Tibial artery (tissue), 4 donors: ENCODE measurements at regions not wholly inside any gene's neighbourhood (a gene's known extent, or its start where the extent isn't known, plus 50 kb on each side); places are given as distances from the start of the nearest gene placed in this dataset.

ENCODE experiments used
- DNase-seq, 2 donors: peaks; one replicate each; pipeline ENCODE4 v3.0.0-alpha.2; 2019
- H3K27ac ChIP-seq, 2 donors: fragments of 200-600 bp; sonication (generic) in 1 of 2; 1 replicate in 1 of 2; 2 replicates in 1 of 2; pipeline ENCODE4 v1.5.1; 2018 to 2019; ENCODE audit warnings: mild to moderate bottlenecking in 1 of 2
- H3K27me3 ChIP-seq, 2 donors: fragments of 200-600 bp; sonication (generic) in 1 of 2; one replicate each; pipeline versions ENCODE4 v1.5.1 to v1.6.0; 2016 to 2019
- H3K36me3 ChIP-seq, 3 donors: fragments of 200-600 bp; sonication (generic) in 2 of 3; one replicate each; pipeline ENCODE4 v1.5.1; 2016 to 2019; ENCODE audit warnings: mild to moderate bottlenecking in 2 of 3
- H3K4me1 ChIP-seq, 4 donors: fragments of 200-600 bp; sonication (generic) in 2 of 4; 1 replicate in 3 of 4; 2 replicates in 1 of 4; pipeline ENCODE4 v1.5.1; 2016 to 2019
- H3K4me3 ChIP-seq, 2 donors: fragments of 200-600 bp; sonication (generic) in 1 of 2; 1 replicate in 1 of 2; 2 replicates in 1 of 2; pipeline ENCODE4 v1.5.1; 2018 to 2019; ENCODE audit warnings: mild to moderate bottlenecking in 2 of 2
- H3K9me3 ChIP-seq, 3 donors: fragments of 200-600 bp; sonication (generic) in 1 of 3; one replicate each; pipeline ENCODE4 v1.5.1; 2016 to 2019
- CTCF ChIP-seq, 2 experiments: fragments of 200-600 bp in 1 of 2; fragments of 450-650 bp in 1 of 2; IDR thresholded peaks; one replicate each; pipeline ENCODE4 v1.5.1; 2017 to 2019; ENCODE audit warnings: antibody characterized with exemption in 2 of 2, mild to moderate bottlenecking in 1 of 2, moderate library complexity in 1 of 2
- intact Hi-C: fragments of 100-400 bp; cut with DNase I; formaldehyde crosslinking; loops from one replicate; pipeline ENCODE4 v1.15.0; 2023; ENCODE audit warnings: low total_unique reads

- Histone ChIP-seq H3K27me3 (no peaks in the 10 kb centered on the region), H3K9me3 (no peaks in the 10 kb centered on the region), H3K27ac (no peak overlapping the region), H3K4me3 (no peak overlapping the region), H3K4me1 (no peaks in the 10 kb centered on the region), H3K36me3 (no peaks in the 10 kb centered on the region)
- TF ChIP-seq CTCF (IDR thresholded peaks at IDR 0.05) = no peak
- intact Hi-C loops = no loop called here
- no peak for DNase-seq
Observed at GRCh38 chr18:47552783-47553182, 301.3 kb upstream of the SKOR2 start.

GRCh38 chr18:47550611-47551010 lies 299.2 kb upstream of the SKOR2 start:
- H3K27me3 ChIP-seq = peaks cover 0 to 4% of the 10 kb centered on the region in 2 donors

GRCh38 chr18:47549021-47549540 lies 297.6 kb upstream of the SKOR2 start:
- Histone ChIP-seq H3K27me3 (peaks cover 0 to 4% of the 10 kb centered on the region in 2 donors), H3K9me3 (no peaks in the 10 kb centered on the region), H3K36me3 (no peaks in the 10 kb centered on the region), H3K4me1 (no peaks in the 10 kb centered on the region), H3K4me3 (no peak overlapping the region), H3K27ac (no peak overlapping the region)
- intact Hi-C loops = no loop called here
- DNase-seq = no peak
- TF ChIP-seq CTCF (IDR thresholded peaks at IDR 0.05) = no peak

More at GRCh38 chr18:47550611-47551010, 299.2 kb upstream of the SKOR2 start:
- Histone ChIP-seq H3K9me3 (no peaks in the 10 kb centered on the region), H3K4me1 (no peaks in the 10 kb centered on the region), H3K27ac (no peak overlapping the region), H3K4me3 (no peak overlapping the region), H3K36me3 (no peaks in the 10 kb centered on the region)
- intact Hi-C loops = no loop called here
- no peak for DNase-seq
- TF ChIP-seq CTCF (IDR thresholded peaks at IDR 0.05) = no peak

- Histone ChIP-seq H3K9me3 (no peaks in the 10 kb centered on the region), H3K27ac (no peak overlapping the region), H3K4me1 (no peaks in the 10 kb centered on the region), H3K36me3 (no peaks in the 10 kb centered on the region), H3K4me3 (no peak overlapping the region), H3K27me3 (peaks cover 0 to 4% of the 10 kb centered on the region in 2 donors)
- no peak for TF ChIP-seq CTCF (IDR thresholded peaks at IDR 0.05)
- intact Hi-C loops = no loop called here
- no peak for DNase-seq
Observed at GRCh38 chr18:47547539-47548202, 296.2 kb upstream of the SKOR2 start.

GRCh38 chr18:47545613-47546012 lies 294.2 kb upstream of the SKOR2 start:
- H3K27ac ChIP-seq = no peak overlapping the region
- no peak for DNase-seq
- no peak overlapping the region for H3K4me3 ChIP-seq
- H3K9me3 ChIP-seq = no peaks in the 10 kb centered on the region
- no peaks in the 10 kb centered on the region for H3K36me3 ChIP-seq
- H3K4me1 ChIP-seq = no peaks in the 10 kb centered on the region
- TF ChIP-seq CTCF (IDR thresholded peaks at IDR 0.05) = no peak
- H3K27me3 ChIP-seq = peaks cover 0 to 4% of the 10 kb centered on the region in 2 donors
- intact Hi-C loops = no loop called here
